A549 (cell line): ENCODE measurements at regions not wholly inside any gene's neighbourhood (a gene's known extent, or its start where the extent isn't known, plus 50 kb on each side); places are given as distances from the start of the nearest gene placed in this dataset.
"Not testable (repeated sequence)": the region's sequence is repeated elsewhere in the genome, so short reads cannot be mapped to it uniquely, and the experiment has no call there.

ENCODE experiments used
- ATAC-seq, 2 experiments: fragments of 200-7000 bp in 1 of 2; fragments of >200 bp in 1 of 2; cut with Nextera tagmentation in 1 of 2; cut with Tn5 transposase in 1 of 2; 3 replicates each; pipeline versions ENCODE4 v1.8.0 to v1.9.1; 2018 to 2020; ENCODE audit warnings: mild to moderate bottlenecking in 1 of 2, moderate library complexity in 1 of 2
- CTCF ChIA-PET: fragments of 300-600 bp; sonication (Branson Sonifier 250); formaldehyde crosslinking; extraction: SDS; loops from one replicate; lab custom pipeline; 2021; ENCODE audit warnings: antibody characterized with exemption, inconsistent platforms; lab: Yijun Ruan, JAX
- POLR2A ChIA-PET: fragments of 350-600 bp; formaldehyde crosslinking; extraction: SDS; loops from one replicate; lab custom pipeline; 2021; ENCODE audit warnings: antibody characterized with exemption, inconsistent platforms; lab: Yijun Ruan, JAX
- DNase-seq, 2 experiments: peaks; one replicate each; pipeline versions ENCODE4 v3.0.0 to v3.0.0-alpha.2; 2011 to 2016; ENCODE audit warnings: low read depth in 1 of 2, low spot score in 1 of 2
- FAIRE-seq: peaks from 2 replicates; lab custom pipeline; 2011; peaks lifted over from hg19 to GRCh38; lab: Jason Lieb, UNC
- H3K27ac ChIP-seq, 2 experiments: fragments of >200 bp; sonication (Bioruptor Twin); formaldehyde crosslinking; 3 replicates each; pipeline ENCODE4 v1.5.1; 2016 to 2017
- H3K4me1 ChIP-seq: fragments of >200 bp; sonication (Bioruptor Twin); formaldehyde crosslinking; 3 replicates; pipeline ENCODE4 v1.6.1; 2016
- H3K4me2 ChIP-seq: fragments of >200 bp; sonication (Bioruptor Twin); formaldehyde crosslinking; 3 replicates; pipeline ENCODE4 v1.6.1; 2016
- H3K4me3 ChIP-seq: fragments of >200 bp; sonication (Bioruptor Twin); formaldehyde crosslinking; 3 replicates; pipeline ENCODE4 v1.5.1; 2016
- H3K9me3 ChIP-seq: fragments of >200 bp; sonication (Bioruptor Twin); formaldehyde crosslinking; 3 replicates; pipeline ENCODE4 v1.6.1; 2016
- BHLHE40 ChIP-seq: IDR thresholded peaks from 2 replicates; pipeline ENCODE4 v1.6.1; 2012; ENCODE audit warnings: low read depth, low read length, inconsistent platforms
- CEBPB ChIP-seq, 2 experiments: fragments of >200 bp in 1 of 2; sonication (Bioruptor Twin) in 1 of 2; formaldehyde crosslinking in 1 of 2; IDR thresholded peaks; 2 replicates each; pipeline ENCODE4 v1.6.1; 2012 to 2016
- CHD2 ChIP-seq: fragments of 150-350 bp; IDR thresholded peaks from 2 replicates; pipeline ENCODE4 v1.6.1; 2014; ENCODE audit warnings: low read length; ENCODE audit not compliant: partially characterized antibody
- CHD4 ChIP-seq: fragments of 200-600 bp; sonication (generic); IDR thresholded peaks from 2 replicates; pipeline ENCODE4 v1.6.1; 2016; ENCODE audit warnings: antibody characterized with exemption, mild to moderate bottlenecking, borderline replicate concordance
- EHF ChIP-seq: fragments of 250-450 bp; sonication (Bioruptor Pico); IDR thresholded peaks from 2 replicates; pipeline ENCODE4 v1.5.0; 2020; ENCODE audit warnings: mild to moderate bottlenecking
- FOSL2 ChIP-seq, 2 experiments: fragments of 450-650 bp in 1 of 2; fragments of >200 bp in 1 of 2; sonication (Bioruptor Twin) in 1 of 2; formaldehyde crosslinking; IDR thresholded peaks; 2 replicates each; pipeline versions ENCODE4 v1.5.0 to v1.6.1; 2016 to 2020; ENCODE audit warnings: mild to moderate bottlenecking in 1 of 2, moderate library complexity in 1 of 2
- GATA3 ChIP-seq: IDR thresholded peaks from 2 replicates; pipeline ENCODE4 v1.6.1; 2012; ENCODE audit warnings: borderline replicate concordance
- JUNB ChIP-seq: fragments of >200 bp; sonication (Bioruptor Twin); formaldehyde crosslinking; IDR thresholded peaks from 2 replicates; pipeline ENCODE4 v1.6.1; 2016
- KDM1A ChIP-seq: fragments of 200-600 bp; sonication (generic); IDR thresholded peaks from 2 replicates; pipeline ENCODE4 v1.6.1; 2016; ENCODE audit warnings: low read depth, mild to moderate bottlenecking
- KDM5A ChIP-seq: fragments of 200-600 bp; sonication (generic); IDR thresholded peaks from 2 replicates; pipeline ENCODE4 v1.6.1; 2016; ENCODE audit warnings: antibody characterized with exemption, mild to moderate bottlenecking
- NR3C1 ChIP-seq: fragments of >200 bp; sonication (Bioruptor Twin); formaldehyde crosslinking; IDR thresholded peaks from 3 replicates; pipeline ENCODE4 v1.6.1; 2017
- POLR2AphosphoS2 ChIP-seq: conservative IDR thresholded peaks from 2 replicates; pipeline ENCODE4 v1.6.1; 2012; ENCODE audit warnings: low read length, improper control_type of control experiment, inconsistent platforms
- RNF2 ChIP-seq: fragments of 200-600 bp; sonication (generic); IDR thresholded peaks from 2 replicates; pipeline ENCODE4 v1.6.1; 2016; ENCODE audit warnings: low read depth, mild to moderate bottlenecking, antibody characterized with exemption, moderate library complexity, borderline replicate concordance
- TP53 ChIP-seq: fragments of 250-450 bp; sonication (Bioruptor Pico); IDR thresholded peaks from 2 replicates; pipeline ENCODE4 v1.5.0; 2021; ENCODE audit warnings: mild to moderate bottlenecking, moderate library complexity
- ZFP36 ChIP-seq: fragments of 450-650 bp; IDR thresholded peaks from 2 replicates; pipeline ENCODE4 v1.6.1; 2014; ENCODE audit warnings: borderline replicate concordance; ENCODE audit not compliant: partially characterized antibody
- ZSCAN20 ChIP-seq: fragments of 250-450 bp; sonication (Bioruptor Pico); IDR thresholded peaks from 2 replicates; pipeline ENCODE4 v1.8.0; 2022; ENCODE audit warnings: mild to moderate bottlenecking, moderate library complexity
- WGBS: methylation state at CpG from one replicate; pipeline ENCODE4 v1.1.6; 2017; ENCODE audit errors: missing lambda C conversion rate; 5-methylcytosine and 5-hydroxymethylcytosine counted together
- TF ChIP-seq, protein P1 (sequence below): fragments of >200 bp; sonication (Bioruptor Twin); formaldehyde crosslinking; IDR thresholded peaks from 2 replicates; pipeline ENCODE4 v1.6.1; 2016
- TF ChIP-seq, protein P2 (sequence below): fragments of >200 bp; sonication (Bioruptor Twin); formaldehyde crosslinking; IDR thresholded peaks from 3 replicates; pipeline ENCODE4 v1.5.1; 2016

DNA sequence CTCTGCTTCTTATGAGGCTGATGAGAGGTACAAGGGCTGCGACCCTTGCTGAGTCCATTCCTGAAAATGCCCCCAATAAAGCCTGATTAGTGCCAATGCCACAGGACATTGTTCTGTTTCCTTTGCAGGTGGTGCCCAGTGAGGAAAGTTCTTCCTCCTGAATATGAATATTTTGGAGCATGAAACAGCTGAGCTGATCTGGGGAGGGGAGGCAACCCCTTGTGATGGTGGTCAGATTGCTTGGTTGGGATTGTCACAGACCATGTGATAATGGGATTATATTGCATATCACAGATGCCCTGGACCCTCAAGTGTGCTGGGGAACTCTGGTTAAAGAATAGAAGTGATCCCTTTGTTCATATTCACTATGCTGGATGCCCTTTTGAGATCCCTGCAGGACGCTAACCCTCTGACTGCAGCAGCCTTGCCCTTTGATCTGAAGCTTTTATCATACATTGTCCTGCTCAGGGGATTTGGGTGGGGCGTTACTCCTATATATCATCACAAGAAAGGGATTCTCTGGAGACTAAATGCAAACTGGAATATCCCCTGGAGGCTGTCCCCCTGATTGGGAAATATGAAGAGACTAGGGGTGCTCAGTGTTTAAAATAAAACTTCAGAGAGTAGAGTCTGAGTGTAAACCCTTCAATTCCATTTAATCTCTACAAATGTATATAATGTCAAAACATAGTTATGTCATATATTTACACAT is 76.9 kb upstream of the TOP3B start:
- CTCF ChIA-PET, result interaction anchor here (1.0 to 1.6 kb wide), 5 partner anchors 12 to 112 kb away, joined by 3 to 4 read pairs (median 3); no protein-coding TSS in a partner anchor

DNA sequence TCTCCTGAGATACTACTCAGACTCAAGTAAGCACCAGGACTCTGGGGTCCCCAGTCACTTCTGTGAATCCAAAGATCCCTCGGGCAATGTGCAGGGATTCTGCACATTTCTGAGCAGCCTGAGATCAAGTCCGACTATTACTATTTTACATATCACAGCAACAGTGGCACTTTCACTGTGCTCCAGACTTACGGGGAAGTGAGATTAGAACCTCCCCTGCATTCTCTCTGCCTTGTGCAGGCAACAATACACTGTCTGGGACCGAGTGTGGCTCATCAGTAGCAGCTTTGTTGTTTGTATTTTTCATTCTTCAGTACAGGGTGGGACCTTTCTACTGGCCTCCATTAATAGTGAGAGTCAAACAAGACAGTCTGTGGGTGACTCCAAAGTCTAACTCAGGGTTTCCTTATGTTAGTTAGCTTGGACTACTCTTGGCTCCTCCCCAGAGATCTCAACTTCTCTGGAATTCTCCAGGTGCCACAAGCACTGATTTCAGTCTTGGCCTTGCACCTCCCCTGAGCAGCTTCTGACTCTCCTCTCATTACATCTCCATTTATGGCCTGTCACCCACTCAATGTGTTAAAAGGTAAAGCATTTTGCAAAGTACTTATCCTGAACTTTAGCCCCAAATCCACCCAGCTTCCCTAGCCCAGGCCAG is 76.2 kb upstream of the TOP3B start:
- POLR2A ChIA-PET, result no interaction called here
- H3K4me2 ChIP-seq, result no peak overlapping the region
- FAIRE-seq (no peak), ATAC-seq (no peak), DNase-seq (no peak)
- H3K27ac ChIP-seq, result no peak overlapping the region
- H3K4me1 ChIP-seq, result peaks cover 16% of the 10 kb centered on the region; the same call in 1 of the 3 replicates
- CTCF ChIA-PET, result interaction anchor here (1.0 to 1.2 kb wide), 2 partner anchors 78 to 107 kb away, joined by 3 read pairs; no protein-coding TSS in a partner anchor
- H3K4me3 ChIP-seq, result no peak overlapping the region
- WGBS, result 27% methylated on average over 4 of the region's 4 CpGs
- TF ChIP-seq POLR2AphosphoS2 (no peak), EHF (no peak), KDM1A (no peak), CHD4 (no peak)
- TF ChIP-seq, protein P1, sequence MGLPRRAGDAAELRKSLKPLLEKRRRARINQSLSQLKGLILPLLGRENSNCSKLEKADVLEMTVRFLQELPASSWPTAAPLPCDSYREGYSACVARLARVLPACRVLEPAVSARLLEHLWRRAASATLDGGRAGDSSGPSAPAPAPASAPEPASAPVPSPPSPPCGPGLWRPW, result no peak
- no peaks in the 10 kb centered on the region for H3K9me3 ChIP-seq

More for the DNA sequence above, 76.9 kb upstream of the TOP3B start:
- H3K9me3 ChIP-seq, result no peaks in the 10 kb centered on the region
- no peak for TF ChIP-seq CHD4
- TF ChIP-seq GATA3, result no peak
- TF ChIP-seq TP53, result no peak
- H3K4me2 ChIP-seq, result no peak overlapping the region
- no peak overlapping the region for H3K4me3 ChIP-seq
- FAIRE-seq (no peak), DNase-seq (no peak), ATAC-seq (no peak)
- peaks cover 16% of the 10 kb centered on the region; the same call in 1 of the 3 replicates for H3K4me1 ChIP-seq
- POLR2A ChIA-PET, result no interaction called here
- H3K27ac ChIP-seq, result no peak overlapping the region
- WGBS, result 24% methylated on average over 3 of the region's 3 CpGs

DNA sequence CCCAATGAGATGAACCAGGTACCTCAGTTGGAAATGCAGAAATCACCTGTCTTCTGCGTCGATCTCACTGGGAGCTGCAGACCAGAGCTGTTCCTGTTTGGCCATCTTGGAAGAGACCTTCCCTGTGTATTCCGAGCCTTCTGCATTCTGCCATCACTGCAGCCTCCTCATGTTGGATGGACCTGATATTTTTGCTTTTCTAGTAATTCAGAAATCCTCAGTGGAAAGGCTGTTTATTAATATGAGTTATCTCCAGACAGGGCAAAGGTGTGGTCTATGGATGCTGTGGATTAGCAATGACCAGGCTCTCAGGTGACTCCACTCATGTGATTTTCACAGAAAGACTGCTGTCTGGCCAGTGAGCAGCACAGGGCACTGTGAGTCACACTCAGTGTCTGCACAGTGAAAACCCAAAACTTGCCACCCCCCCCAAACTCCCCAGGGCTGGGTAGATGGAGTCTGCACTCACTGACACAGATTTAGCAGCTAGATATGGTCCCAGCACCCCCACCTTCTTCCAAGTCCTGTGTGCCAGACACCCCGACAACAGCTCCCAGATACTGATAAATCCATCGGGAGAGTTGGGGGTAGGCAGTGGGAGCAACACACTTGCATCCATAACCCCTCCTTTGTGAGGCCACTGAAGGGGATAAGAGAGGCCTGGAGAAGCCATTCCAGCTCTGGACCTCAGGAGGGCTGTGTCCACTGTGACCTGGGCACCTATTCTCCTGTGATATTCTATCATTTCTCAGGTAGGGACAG is 75.2 kb upstream of the TOP3B start:
- POLR2A ChIA-PET, result no interaction called here
- ATAC-seq, result no peak
- WGBS, result 88% methylated on average over 3 of the region's 5 CpGs

DNA sequence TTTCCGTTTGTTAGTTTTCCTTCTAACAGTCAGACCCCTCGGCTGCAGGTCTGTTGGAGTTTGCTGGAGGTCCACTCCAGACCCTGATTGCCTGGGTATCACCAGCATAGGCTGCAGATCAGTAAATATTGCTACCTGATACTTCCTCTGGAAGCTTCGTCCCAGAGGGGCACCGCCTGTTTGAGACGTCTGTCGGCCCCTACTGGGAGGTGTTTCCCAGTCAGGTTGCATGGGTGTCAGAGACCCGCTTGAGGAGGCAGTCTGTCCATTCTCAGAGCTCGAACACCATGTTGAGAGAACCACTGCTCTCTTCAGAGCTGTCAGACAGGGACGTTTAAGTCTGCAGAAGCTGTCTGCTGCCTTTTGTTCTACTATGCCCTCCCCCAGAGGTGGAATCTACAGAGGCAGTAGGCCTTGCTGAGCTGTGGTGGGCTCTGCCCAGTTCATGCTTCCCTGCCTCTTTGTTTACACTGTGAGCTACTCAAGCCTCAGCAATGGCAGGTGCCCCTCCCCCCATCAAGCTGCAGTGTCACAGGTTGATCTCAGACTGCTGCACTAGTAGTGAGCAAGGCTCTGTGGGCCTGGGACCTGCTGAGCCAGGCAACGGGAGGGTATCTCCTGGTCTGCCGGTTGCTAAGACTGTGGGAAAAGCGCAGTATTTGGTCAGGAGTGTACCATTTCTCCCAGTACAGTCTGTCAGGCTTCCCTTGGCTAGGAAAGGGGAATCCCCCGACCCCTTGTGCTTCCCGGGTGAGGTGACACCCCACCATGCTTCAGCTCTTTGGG is 74.4 kb upstream of the TOP3B start:
- H3K4me2 ChIP-seq, H3K27ac ChIP-seq, H3K9me3 ChIP-seq, FAIRE-seq, CTCF ChIA-PET, DNase-seq, ATAC-seq, H3K4me3 ChIP-seq, POLR2A ChIA-PET: not testable (repeated sequence)
- WGBS, result 60% methylated on average over 10 of the region's 14 CpGs
- peaks cover 13% of the 10 kb centered on the region; the same call in 1 of the 3 replicates for H3K4me1 ChIP-seq

More for the DNA sequence above, 75.2 kb upstream of the TOP3B start:
- CTCF ChIA-PET, result no interaction called here
- FAIRE-seq (no peak), DNase-seq (no peak)
- H3K4me1 ChIP-seq, result peaks cover 16% of the 10 kb centered on the region; the same call in 1 of the 3 replicates
- no peak for TF ChIP-seq CHD2
- TF ChIP-seq NR3C1, result no peak
- TF ChIP-seq RNF2, result no peak
- TF ChIP-seq FOSL2 (IDR thresholded peaks at IDR 0.05), result no peak
- TF ChIP-seq FOSL2 (CRISPR knock-in tag; IDR thresholded peaks at IDR 0.05), result no peak
- no peak for TF ChIP-seq ZFP36
- TF ChIP-seq JUNB, result no peak
- TF ChIP-seq ZSCAN20 (CRISPR knock-in tag), result no peak
- no peak for TF ChIP-seq CEBPB (IDR thresholded peaks at IDR 0.05)
- TF ChIP-seq, protein P2, sequence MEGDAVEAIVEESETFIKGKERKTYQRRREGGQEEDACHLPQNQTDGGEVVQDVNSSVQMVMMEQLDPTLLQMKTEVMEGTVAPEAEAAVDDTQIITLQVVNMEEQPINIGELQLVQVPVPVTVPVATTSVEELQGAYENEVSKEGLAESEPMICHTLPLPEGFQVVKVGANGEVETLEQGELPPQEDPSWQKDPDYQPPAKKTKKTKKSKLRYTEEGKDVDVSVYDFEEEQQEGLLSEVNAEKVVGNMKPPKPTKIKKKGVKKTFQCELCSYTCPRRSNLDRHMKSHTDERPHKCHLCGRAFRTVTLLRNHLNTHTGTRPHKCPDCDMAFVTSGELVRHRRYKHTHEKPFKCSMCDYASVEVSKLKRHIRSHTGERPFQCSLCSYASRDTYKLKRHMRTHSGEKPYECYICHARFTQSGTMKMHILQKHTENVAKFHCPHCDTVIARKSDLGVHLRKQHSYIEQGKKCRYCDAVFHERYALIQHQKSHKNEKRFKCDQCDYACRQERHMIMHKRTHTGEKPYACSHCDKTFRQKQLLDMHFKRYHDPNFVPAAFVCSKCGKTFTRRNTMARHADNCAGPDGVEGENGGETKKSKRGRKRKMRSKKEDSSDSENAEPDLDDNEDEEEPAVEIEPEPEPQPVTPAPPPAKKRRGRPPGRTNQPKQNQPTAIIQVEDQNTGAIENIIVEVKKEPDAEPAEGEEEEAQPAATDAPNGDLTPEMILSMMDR, result no peak
- no peak for TF ChIP-seq BHLHE40
- no peak for TF ChIP-seq KDM5A
- no peak overlapping the region for H3K27ac ChIP-seq
- H3K4me3 ChIP-seq, result no peak overlapping the region
- H3K4me2 ChIP-seq, result no peak overlapping the region
- H3K9me3 ChIP-seq, result no peaks in the 10 kb centered on the region

DNA sequence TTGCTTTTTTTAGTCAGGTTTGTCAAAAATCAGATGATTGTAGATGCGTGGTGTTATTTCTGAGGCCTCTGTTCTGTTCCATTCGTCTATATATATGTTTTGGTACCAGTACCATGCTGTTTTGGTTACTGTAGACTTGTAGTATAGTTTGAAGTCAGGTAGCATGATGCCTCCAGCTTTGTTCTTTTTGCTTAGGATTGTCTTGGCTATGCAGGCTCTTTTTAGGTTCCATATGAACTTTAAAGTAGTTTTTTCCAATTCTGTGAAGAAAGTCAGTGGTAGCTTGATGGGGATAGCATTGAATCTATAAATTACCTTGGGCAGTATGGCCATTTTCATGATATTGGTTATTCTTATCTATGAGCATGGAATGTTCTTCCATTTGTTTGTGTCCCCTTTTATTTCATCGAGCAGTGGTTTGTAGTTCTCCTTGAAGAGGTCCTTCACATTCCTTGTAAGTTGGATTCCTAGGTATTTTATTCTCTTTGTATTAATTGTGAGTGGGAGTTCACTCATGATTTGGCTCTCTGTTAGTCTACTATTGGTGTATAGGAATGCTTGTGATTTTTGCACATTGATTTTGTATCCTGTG is 70.1 kb upstream of the TOP3B start:
- 4% methylated on average over 3 of the region's 3 CpGs for WGBS
- H3K27ac ChIP-seq, FAIRE-seq, H3K4me1 ChIP-seq, CTCF ChIA-PET, POLR2A ChIA-PET, DNase-seq, H3K4me3 ChIP-seq, H3K9me3 ChIP-seq, H3K4me2 ChIP-seq, ATAC-seq: not testable (repeated sequence)
